ENCODE measurements at regions not wholly inside any gene's neighbourhood (a gene's known extent, or its start where the extent isn't known, plus 50 kb on each side); places are given as distances from the start of the nearest gene placed in this dataset.

DNA sequence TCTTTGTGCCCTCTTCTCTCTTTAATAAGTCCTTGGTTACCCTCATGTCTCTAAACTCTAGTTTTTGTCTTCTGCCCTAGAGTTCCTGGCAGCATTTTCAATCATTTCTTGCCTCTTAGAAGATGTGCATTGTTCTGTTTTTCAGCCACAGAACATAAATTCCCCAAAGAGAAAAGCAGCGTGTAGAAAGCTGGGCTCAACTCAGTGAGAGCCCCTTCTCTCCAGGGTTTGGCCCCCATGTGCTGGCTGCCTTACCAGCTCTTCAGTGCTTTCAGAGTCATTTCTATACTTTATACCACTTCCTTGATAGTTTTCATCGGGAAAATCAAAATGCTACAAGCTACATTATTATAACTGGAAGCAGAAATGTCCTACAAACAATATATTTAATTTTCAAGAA lies 369.1 kb upstream of the GRM7 start:
- TF ChIP-seq, protein P1, sequence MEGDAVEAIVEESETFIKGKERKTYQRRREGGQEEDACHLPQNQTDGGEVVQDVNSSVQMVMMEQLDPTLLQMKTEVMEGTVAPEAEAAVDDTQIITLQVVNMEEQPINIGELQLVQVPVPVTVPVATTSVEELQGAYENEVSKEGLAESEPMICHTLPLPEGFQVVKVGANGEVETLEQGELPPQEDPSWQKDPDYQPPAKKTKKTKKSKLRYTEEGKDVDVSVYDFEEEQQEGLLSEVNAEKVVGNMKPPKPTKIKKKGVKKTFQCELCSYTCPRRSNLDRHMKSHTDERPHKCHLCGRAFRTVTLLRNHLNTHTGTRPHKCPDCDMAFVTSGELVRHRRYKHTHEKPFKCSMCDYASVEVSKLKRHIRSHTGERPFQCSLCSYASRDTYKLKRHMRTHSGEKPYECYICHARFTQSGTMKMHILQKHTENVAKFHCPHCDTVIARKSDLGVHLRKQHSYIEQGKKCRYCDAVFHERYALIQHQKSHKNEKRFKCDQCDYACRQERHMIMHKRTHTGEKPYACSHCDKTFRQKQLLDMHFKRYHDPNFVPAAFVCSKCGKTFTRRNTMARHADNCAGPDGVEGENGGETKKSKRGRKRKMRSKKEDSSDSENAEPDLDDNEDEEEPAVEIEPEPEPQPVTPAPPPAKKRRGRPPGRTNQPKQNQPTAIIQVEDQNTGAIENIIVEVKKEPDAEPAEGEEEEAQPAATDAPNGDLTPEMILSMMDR (IDR thresholded peaks at IDR 0.05) = no peak
- TF ChIP-seq POLR2A (IDR thresholded peaks at IDR 0.05) = no peak
